K562 (cell line): ENCODE measurements at regions not wholly inside any gene's neighbourhood (a gene's known extent, or its start where the extent isn't known, plus 50 kb on each side); places are given as distances from the start of the nearest gene placed in this dataset.
"Not testable (repeated sequence)": the region's sequence is repeated elsewhere in the genome, so short reads cannot be mapped to it uniquely, and the experiment has no call there.

ENCODE experiments used
- ATAC-seq: fragments of 200-7000 bp; cut with Tn5 transposase; 3 replicates; pipeline ENCODE4 v1.9.1; 2020; ENCODE audit warnings: moderate library complexity
- BruUV-seq: library from RNA; stranded (reverse); fragments of 400-500 nt; replicated peaks from 2 replicates; lab custom pipeline; 2021; lab: Mats Ljungman, UMichigan
- CTCF ChIA-PET: fragments of 300-600 bp; formaldehyde crosslinking; extraction: SDS; loops from one replicate; lab custom pipeline; 2021; ENCODE audit warnings: low intra/inter-chr PET ratio; lab: Yijun Ruan, JAX
- POLR2A ChIA-PET: fragments of 300-600, 350-650 bp; sonication (Branson Sonifier 250); formaldehyde crosslinking; extraction: SDS; loops from one replicate; lab custom pipeline; 2021; ENCODE audit warnings: antibody characterized with exemption, inconsistent platforms; lab: Yijun Ruan, JAX
- DNase-seq, 4 experiments: peaks; one replicate each; pipeline versions ENCODE4 v3.0.0 to v3.0.0-alpha.2; 2011 to 2018; ENCODE audit warnings: low spot score in 3 of 4, mixed read lengths in 3 of 4; ENCODE audit errors: extremely low read depth in 1 of 4
- FAIRE-seq: peaks from 2 replicates; lab custom pipeline; 2011; peaks lifted over from hg19 to GRCh38; lab: Jason Lieb, UNC
- H2AFZ ChIP-seq: 2 replicates; pipeline ENCODE4 v1.6.0; 2011; ENCODE audit warnings: low read depth, low read length, control low read depth, inconsistent platforms
- H3K27ac ChIP-seq: fragments of 200-600 bp; 3 replicates; pipeline ENCODE4 v1.8.0; 2011; ENCODE audit warnings: low read depth, mild to moderate bottlenecking, control low read depth, inconsistent platforms, low read length, moderate library complexity, mixed read lengths; ENCODE audit errors: extremely low read depth
- H3K27me3 ChIP-seq, 2 experiments: fragments of 300-600 bp in 1 of 2; 2 replicates in 1 of 2; 3 replicates in 1 of 2; pipeline versions ENCODE4 v1.6.0 to v1.8.0; 2011; ENCODE audit warnings: inconsistent platforms in 2 of 2, low read length in 2 of 2, mild to moderate bottlenecking in 1 of 2, mixed read lengths in 1 of 2, moderate library complexity in 1 of 2; ENCODE audit not compliant: control insufficient read depth in 2 of 2, insufficient read depth in 2 of 2
- H3K36me3 ChIP-seq: fragments of 300-600 bp; 3 replicates; pipeline ENCODE4 v1.8.0; 2011; ENCODE audit warnings: mild to moderate bottlenecking, low read length, inconsistent platforms; ENCODE audit not compliant: control insufficient read depth, insufficient read depth
- H3K4me1 ChIP-seq, 2 experiments: fragments of 200-600 bp in 1 of 2; replicated peaks in 1 of 2; 2 replicates in 1 of 2; 3 replicates in 1 of 2; pipeline versions ENCODE4 v1.5.1 to v1.8.0; 2011; ENCODE audit warnings: inconsistent platforms in 2 of 2, low read length in 2 of 2, mild to moderate bottlenecking in 1 of 2, mixed read lengths in 1 of 2, moderate library complexity in 1 of 2; ENCODE audit not compliant: control insufficient read depth in 2 of 2, insufficient read depth in 2 of 2
- H3K4me2 ChIP-seq: 2 replicates; pipeline ENCODE4 v1.6.1; 2011; ENCODE audit warnings: low read length, control low read depth, inconsistent platforms, mixed read lengths; ENCODE audit not compliant: insufficient read depth
- H3K4me3 ChIP-seq: fragments of 200-600 bp; sonication (generic), shearing (Covaris generic); 2 replicates; pipeline ENCODE4 v1.5.1; 2016; ENCODE audit warnings: control low read depth, inconsistent platforms
- H3K79me2 ChIP-seq: fragments of 200-600 bp; 3 replicates; pipeline ENCODE4 v1.8.0; 2011; ENCODE audit warnings: low read length, inconsistent platforms; ENCODE audit not compliant: control insufficient read depth, insufficient read depth
- H3K9ac ChIP-seq, 2 experiments: 2 replicates each; pipeline versions ENCODE4 v1.6.0 to v1.6.1; 2011; ENCODE audit warnings: low read depth in 2 of 2, low read length in 2 of 2, control low read depth in 1 of 2, inconsistent platforms in 1 of 2, mild to moderate bottlenecking in 1 of 2, mixed read lengths in 1 of 2; ENCODE audit not compliant: insufficient read depth in 1 of 2
- H3K9me1 ChIP-seq: one replicate; pipeline ENCODE4 v1.6.0; 2011; ENCODE audit warnings: inconsistent platforms, mild to moderate bottlenecking, low read length, moderate library complexity; ENCODE audit not compliant: control insufficient read depth, insufficient read depth
- H3K9me3 ChIP-seq: replicated peaks from 2 replicates; pipeline ENCODE4 v1.5.1; 2011; ENCODE audit warnings: low read depth, low read length, inconsistent platforms; ENCODE audit not compliant: control insufficient read depth, insufficient read depth
- H4K20me1 ChIP-seq: replicated peaks from 2 replicates; pipeline ENCODE4 v1.6.1; 2011; ENCODE audit warnings: low read length, inconsistent platforms, mixed read lengths; ENCODE audit not compliant: control insufficient read depth, insufficient read depth
- CC2D1A ChIP-seq: fragments of 450-650 bp; IDR thresholded peaks from 2 replicates; pipeline ENCODE4 v1.6.1; 2017; ENCODE audit warnings: mild to moderate bottlenecking
- GTF2A2 ChIP-seq: IDR thresholded peaks from 2 replicates; pipeline ENCODE4 v1.6.1; 2016; ENCODE audit warnings: mild to moderate bottlenecking, missing genetic modification characterization, missing compliant biosample characterization
- HDGF ChIP-seq: fragments of 450-650 bp; IDR thresholded peaks from 2 replicates; pipeline ENCODE4 v1.6.1; 2016
- SMAD4 ChIP-seq: fragments of 250-450 bp; sonication (Bioruptor Pico); conservative IDR thresholded peaks from 2 replicates; pipeline ENCODE4 v1.8.0; 2021; ENCODE audit warnings: inconsistent platforms, mild to moderate bottlenecking, moderate library complexity
- TFE3 ChIP-seq: fragments of 450-650 bp; formaldehyde crosslinking; IDR thresholded peaks from 2 replicates; pipeline ENCODE4 v1.4.0; 2020; ENCODE audit warnings: mild to moderate bottlenecking, mixed read lengths
- TRIM24 ChIP-seq, 2 experiments: fragments of 450-650 bp; IDR thresholded peaks; 2 replicates each; pipeline ENCODE4 v1.6.1; 2016
- ZBTB33 ChIP-seq: sonication (generic); formaldehyde crosslinking; IDR thresholded peaks from 2 replicates; pipeline ENCODE4 v1.8.1; 2023; ENCODE audit warnings: mild to moderate bottlenecking, missing genetic modification reagents
- WGBS: fragments of 100-300 bp; shearing (Covaris generic); methylation state at CpG from one replicate; pipeline ENCODE4 v1.1.6; 2016; ENCODE audit warnings: low coverage, mixed read lengths; ENCODE audit not compliant: insufficient coverage; ENCODE audit errors: missing lambda C conversion rate; 5-methylcytosine and 5-hydroxymethylcytosine counted together
- in situ Hi-C: fragments of 300-500 bp; cut with MboI; formaldehyde crosslinking; loops from 4 replicates; pipeline ENCODE4 v1.15.0; 2018; ENCODE audit warnings: inconsistent platforms, mixed read lengths
- intact Hi-C: fragments of 100-400 bp; cut with micrococcal nuclease; formaldehyde crosslinking; loops from 2 replicates; pipeline ENCODE4 v1.14.2; 2022
- TF ChIP-seq, protein P1 (sequence below): fragments of 450-650 bp; IDR thresholded peaks from 2 replicates; pipeline ENCODE4 v1.6.1; 2016; ENCODE audit warnings: mild to moderate bottlenecking

- peak in 1 of 2 experiments; percentile 53; a peak in 2 of 4 replicates for TF ChIP-seq TRIM24 (IDR thresholded peaks at IDR 0.05)
- TF ChIP-seq HDGF: no peak
- TF ChIP-seq TFE3: 0 out of 2 replicates have a peak, but pooled peaks have one; percentile 7
- no peak for TF ChIP-seq GTF2A2
- 0 out of 2 replicates have a peak, but pooled peaks have one; percentile 24 for TF ChIP-seq SMAD4 (CRISPR knock-in tag)
These were observed 243.1 kb downstream of the ARL4A start (continued) for GRCh38 chr7:12930534-12930933.

GRCh38 chr7:12931465-12931864, 244.0 kb downstream of the ARL4A start:
- intact Hi-C loops, H3K4me3 ChIP-seq, H3K27me3 ChIP-seq, POLR2A ChIA-PET, DNase-seq, H3K79me2 ChIP-seq, CTCF ChIA-PET, H3K27ac ChIP-seq, H3K9ac ChIP-seq, H3K36me3 ChIP-seq, H3K4me2 ChIP-seq, in situ Hi-C loops, H4K20me1 ChIP-seq, H2AFZ ChIP-seq, BruUV-seq, H3K9me1 ChIP-seq, FAIRE-seq, H3K9me3 ChIP-seq, ATAC-seq: not testable (repeated sequence)
- H3K4me1 ChIP-seq: peaks cover 0 to 21% of the 10 kb centered on the region in 2 experiments; a peak in 3 of 5 replicates
- WGBS: 88% methylated on average over 18 of the region's 19 CpGs
- TF ChIP-seq ZBTB33 (CRISPR knock-in tag): peak; percentile 90
- TF ChIP-seq, protein P1, sequence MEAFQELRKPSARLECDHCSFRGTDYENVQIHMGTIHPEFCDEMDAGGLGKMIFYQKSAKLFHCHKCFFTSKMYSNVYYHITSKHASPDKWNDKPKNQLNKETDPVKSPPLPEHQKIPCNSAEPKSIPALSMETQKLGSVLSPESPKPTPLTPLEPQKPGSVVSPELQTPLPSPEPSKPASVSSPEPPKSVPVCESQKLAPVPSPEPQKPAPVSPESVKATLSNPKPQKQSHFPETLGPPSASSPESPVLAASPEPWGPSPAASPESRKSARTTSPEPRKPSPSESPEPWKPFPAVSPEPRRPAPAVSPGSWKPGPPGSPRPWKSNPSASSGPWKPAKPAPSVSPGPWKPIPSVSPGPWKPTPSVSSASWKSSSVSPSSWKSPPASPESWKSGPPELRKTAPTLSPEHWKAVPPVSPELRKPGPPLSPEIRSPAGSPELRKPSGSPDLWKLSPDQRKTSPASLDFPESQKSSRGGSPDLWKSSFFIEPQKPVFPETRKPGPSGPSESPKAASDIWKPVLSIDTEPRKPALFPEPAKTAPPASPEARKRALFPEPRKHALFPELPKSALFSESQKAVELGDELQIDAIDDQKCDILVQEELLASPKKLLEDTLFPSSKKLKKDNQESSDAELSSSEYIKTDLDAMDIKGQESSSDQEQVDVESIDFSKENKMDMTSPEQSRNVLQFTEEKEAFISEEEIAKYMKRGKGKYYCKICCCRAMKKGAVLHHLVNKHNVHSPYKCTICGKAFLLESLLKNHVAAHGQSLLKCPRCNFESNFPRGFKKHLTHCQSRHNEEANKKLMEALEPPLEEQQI: peak; percentile 91
- peak; percentile 65; the same call in 1 of the 2 replicates for TF ChIP-seq CC2D1A
